ENCODE measurements at regions not wholly inside any gene's neighbourhood (a gene's known extent, or its start where the extent isn't known, plus 50 kb on each side); places are given as distances from the start of the nearest gene placed in this dataset.
"Not testable (repeated sequence)": the region's sequence is repeated elsewhere in the genome, so short reads cannot be mapped to it uniquely, and the experiment has no call there.

DNA sequence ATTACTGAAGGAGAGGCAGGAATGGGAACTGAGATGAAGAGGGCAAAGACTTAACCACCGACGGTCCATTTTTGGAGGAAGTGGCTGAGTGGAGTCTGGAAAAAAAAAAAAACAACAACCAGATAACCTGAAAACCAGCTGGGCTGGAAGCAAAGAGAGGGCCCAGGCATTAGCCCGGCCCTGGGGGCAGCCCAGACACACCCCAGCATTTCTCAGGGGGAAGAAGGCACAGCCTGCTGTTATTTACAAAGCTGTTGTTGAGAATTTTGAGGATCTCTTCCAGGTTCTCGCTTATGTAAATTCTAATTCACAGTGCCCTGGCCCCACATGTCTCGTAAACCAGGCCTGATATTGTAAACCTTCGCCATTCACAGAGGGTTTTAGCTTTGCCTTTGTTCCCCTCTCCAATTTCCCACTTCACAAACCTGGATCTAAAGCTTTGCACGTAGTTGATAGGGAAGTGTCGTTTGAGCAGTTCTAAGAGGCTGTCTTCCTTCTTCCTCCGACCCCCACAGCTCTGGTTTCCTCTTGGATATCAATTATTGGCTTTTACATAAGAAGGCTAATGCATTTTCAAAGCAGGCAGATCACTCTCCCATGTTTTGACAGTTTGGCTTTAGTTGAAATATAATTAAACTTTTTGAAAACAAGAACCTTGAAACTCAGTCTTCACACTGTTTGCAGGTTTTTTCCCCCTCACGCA lies 161.8 kb upstream of the IRF2BP2 start:
- no peak for DNase-seq (ENCODE audit: low read depth, low spot score)
- in situ Hi-C loops (cut with HindIII; ENCODE audit: low pct_unique_long_range_greater_than_20kb, low sequenced_read_pairs): no loop called here

DNA sequence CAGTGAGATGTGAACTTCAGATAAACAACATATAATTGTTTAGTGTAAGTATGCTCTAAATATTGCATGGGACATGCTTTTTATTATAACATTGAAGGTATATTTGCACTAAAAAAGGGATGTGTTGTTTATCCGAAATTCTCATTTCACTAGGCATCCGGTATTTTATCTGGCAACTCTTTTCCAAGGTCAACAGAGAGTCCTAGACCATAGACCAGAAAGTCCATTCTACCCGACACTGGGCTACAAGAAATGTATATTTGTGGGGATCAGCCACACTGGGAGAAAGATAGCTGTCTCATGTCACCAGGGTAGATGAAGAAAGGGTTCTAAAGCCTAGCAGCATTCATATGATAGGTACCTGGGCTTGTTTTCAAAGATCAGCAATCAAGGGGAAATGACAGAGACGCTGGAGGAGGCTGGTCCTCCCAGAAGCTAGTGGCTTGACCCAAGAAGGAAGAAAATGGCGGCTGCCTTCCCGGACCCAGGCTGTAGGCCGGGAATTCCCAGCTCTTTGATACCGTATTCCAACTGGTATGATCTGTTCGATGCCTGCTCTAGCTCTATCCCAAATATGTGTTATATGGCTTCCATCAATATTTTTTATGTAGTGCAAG lies 161.1 kb upstream of the IRF2BP2 start:
- in situ Hi-C loops (cut with HindIII; ENCODE audit: low pct_unique_long_range_greater_than_20kb, low sequenced_read_pairs): no loop called here
- no peak for DNase-seq (ENCODE audit: low read depth, low spot score)

DNA sequence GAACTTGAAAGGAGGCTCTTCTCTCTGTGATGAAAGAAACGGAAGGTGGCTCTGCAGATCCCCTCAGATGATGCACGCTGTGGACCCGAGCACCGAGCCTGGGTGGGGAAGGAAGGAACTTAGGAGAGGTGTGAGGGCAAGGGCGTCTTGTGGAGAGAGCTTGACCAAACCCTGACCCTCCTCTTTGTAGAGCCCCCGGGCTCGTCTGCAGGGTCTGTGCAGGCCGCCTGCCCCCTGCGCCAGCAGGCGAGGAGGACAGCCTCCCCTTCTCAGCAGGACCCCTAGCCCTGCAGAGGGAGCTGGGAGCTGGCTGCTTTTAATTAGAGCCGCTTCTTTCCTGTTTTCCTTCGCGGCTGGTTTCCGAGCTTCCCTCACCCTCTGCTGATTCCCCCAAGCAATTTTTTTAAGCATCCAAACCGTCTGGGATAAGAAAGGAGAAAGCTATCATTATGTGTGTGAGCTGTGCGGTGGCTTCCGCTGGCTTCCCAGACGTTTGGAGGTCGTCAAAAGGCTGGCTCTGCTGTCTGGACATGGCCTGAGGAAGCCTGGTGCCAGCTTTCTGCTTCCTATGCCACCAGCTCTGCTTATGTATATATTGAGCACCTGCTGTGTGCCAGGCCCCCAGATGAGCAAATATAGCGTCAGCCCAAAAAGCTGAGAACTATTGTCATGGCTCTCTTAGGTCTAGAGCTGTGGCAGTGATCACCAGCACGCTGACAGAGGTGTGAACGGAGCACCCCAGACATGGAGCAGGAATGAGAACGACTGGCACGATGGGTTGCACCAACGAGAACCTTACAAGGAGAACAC lies 160.2 kb upstream of the IRF2BP2 start:
- in situ Hi-C loops (cut with HindIII; ENCODE audit: low pct_unique_long_range_greater_than_20kb, low sequenced_read_pairs): no loop called here
- DNase-seq (ENCODE audit: low read depth, low spot score): no peak

DNA sequence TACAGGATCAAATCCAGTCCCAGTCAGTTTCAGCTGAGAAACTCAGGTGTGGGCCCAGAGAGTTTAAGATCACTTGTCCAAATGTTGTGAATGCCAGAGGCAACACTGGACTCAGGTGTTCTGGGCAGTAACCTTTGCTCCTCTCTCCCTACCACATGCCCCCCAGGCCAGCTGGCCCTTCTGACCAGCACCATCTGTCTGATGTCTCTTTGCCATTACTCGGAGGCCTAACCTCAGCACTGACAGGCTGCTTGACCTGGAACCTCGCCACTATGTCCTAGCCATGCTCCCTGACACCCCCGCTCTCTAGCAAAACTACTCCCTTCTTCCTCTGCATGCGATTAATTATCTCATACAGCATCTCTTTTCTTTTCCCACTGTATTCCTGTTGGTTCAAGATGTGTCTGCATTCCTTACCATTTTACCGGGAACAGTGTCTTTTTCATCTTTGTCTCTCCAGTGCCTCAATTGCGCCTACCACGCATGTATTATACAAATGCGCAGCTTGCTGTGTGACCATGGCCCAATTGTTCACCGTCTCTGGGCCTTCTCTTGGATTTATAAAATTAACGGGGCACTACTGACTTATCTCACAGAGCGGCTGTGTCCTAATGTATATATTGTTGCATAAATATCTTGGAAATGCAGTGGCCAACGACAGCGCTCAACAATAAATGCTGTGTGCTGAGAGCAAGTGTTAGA lies 159.5 kb upstream of the IRF2BP2 start:
- in situ Hi-C loops (cut with HindIII; ENCODE audit: low pct_unique_long_range_greater_than_20kb, low sequenced_read_pairs): no loop called here
- no peak for DNase-seq (ENCODE audit: low read depth, low spot score)

DNA sequence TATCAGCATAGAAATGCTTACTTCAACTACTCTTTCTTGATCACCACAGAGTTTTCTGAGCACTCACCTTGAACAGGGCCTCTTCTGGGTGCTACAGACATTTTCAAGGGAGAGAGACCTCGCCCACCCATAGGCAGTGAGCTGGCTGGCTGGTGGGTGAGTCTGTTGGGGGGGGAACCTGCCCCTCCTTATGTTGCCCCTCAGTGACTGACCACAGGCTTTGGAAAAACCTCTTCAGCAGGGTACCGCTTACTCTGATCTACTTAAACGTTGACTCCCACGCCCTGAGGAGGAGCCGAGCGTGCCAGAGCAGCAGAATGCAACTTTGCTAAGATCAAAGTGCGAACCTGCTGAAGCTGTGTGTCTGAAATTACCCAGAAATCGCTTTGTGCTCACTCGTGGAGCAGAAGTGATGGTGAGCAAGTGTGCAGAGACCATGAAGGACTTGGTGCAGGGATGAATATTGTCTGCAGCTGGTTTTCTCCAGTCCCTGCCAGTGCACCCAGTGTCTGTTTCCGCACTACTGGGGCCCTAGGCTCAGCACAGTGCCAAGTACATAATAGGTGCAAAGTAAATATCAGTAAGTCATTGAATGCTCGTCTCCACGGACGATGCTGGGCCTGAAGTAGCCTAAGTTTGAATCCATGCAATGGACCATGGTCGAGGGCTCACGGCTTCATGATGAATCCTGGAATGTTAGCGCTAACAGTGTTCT lies 158.7 kb upstream of the IRF2BP2 start:
- no peak for DNase-seq (ENCODE audit: low read depth, low spot score)
- in situ Hi-C loops (cut with HindIII; ENCODE audit: low pct_unique_long_range_greater_than_20kb, low sequenced_read_pairs): no loop called here

DNA sequence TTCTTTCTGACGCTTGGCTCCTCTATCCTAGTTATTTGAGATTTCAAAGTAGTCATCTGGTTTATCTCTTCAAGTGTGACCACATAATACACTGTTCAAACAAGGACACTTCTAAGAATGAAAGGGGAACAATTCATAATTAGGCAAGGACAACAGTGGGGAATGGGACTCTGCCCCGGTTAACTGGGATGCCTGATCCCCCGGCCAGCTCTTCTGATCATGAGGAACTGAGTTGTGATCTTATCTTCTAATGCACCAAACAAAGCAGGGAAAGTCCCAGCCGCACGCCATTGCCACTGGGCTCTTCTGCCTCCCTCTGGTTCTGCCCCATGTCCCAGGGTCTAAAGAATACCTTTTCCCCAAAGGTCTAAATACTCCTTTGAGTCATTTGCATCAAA lies 158.2 kb upstream of the IRF2BP2 start:
- in situ Hi-C loops (cut with HindIII; ENCODE audit: low pct_unique_long_range_greater_than_20kb, low sequenced_read_pairs): no loop called here
- DNase-seq (ENCODE audit: low read depth, low spot score): no peak

DNA sequence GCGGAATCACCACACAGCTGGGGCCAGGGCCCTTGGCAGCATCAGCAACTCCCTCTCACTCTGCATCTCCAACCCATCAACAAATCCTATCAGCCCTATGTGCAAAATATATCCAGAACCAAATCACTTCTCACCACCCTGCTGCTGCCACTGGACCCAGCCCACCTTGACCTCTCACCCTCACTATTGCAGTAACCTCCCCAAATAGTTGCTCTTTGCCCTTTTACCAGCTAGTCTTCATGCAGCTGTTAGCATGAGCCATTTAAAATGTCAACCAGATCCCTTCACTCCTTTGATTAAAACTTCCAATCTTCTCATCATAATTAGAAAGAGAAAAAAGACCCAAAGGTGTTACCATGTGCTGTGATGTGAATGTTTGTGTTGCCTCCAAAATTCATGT lies 155.7 kb upstream of the IRF2BP2 start:
- in situ Hi-C loops (cut with HindIII; ENCODE audit: low pct_unique_long_range_greater_than_20kb, low sequenced_read_pairs): no loop called here

DNA sequence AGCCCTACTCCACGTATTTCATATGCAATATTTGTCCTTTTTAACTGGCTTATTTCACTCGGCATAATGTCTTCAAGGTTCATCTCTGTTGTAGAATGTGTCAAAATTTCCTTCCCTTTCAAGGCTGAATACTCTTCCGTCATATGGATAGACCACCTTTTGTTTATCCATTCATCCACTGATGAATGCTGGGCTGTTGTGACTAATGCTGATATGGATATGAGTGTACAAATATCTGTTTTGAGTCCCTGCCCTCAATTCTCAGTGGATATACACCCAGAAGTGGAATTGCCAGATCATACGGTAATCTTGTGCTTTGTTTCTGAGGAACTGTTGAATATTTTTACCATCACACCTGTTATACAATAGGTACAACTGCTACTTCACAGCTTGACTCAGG lies 155.2 kb upstream of the IRF2BP2 start:
- no peak for DNase-seq (ENCODE audit: low read depth, low spot score)
- in situ Hi-C loops (cut with HindIII; ENCODE audit: low pct_unique_long_range_greater_than_20kb, low sequenced_read_pairs): no loop called here

More for the DNA sequence above, 155.7 kb upstream of the IRF2BP2 start:
- DNase-seq (ENCODE audit: low read depth, low spot score): no peak

DNA sequence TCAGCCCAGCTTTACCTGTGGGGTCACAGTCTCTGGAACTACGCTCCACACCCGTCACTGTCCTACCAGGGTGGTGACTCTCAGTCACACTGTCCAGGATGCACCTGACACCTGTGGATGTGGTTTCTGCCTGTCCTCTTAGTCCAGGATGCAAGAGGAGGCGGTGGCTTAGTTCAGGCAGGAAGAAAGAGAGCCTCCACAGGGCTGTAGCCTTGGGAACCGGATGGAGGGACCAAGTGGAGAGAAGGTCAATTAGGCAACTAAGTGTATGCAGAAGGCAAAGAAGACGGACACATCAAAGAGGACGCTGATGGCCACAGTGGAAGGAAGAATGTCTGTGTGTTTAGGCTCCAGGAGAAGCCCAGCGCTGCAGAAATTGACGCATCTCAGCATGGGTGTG lies 153.9 kb upstream of the IRF2BP2 start:
- DNase-seq (ENCODE audit: low read depth, low spot score): no peak
- in situ Hi-C loops (cut with HindIII; ENCODE audit: low pct_unique_long_range_greater_than_20kb, low sequenced_read_pairs): no loop called here

DNA sequence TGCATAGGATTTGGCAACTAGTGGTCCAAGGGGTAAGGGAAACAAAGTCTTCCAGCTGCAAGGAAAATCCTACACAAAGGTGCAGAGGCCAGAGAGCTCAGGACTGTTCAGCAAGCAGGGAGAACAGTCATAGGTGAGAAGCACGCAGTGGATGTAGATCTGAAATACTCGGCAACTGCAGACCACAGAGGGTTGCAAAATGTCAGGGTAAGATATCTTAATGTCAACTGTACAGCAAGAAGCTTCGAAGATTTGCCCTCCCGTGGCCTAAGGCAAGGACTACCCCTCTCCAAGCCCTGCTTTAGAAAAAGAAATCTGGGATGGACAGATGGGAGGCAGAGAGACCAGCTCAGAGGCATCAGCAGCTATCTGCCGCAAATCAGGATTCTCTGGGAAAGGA lies 153.4 kb upstream of the IRF2BP2 start:
- in situ Hi-C loops (cut with HindIII; ENCODE audit: low pct_unique_long_range_greater_than_20kb, low sequenced_read_pairs): no loop called here

DNA sequence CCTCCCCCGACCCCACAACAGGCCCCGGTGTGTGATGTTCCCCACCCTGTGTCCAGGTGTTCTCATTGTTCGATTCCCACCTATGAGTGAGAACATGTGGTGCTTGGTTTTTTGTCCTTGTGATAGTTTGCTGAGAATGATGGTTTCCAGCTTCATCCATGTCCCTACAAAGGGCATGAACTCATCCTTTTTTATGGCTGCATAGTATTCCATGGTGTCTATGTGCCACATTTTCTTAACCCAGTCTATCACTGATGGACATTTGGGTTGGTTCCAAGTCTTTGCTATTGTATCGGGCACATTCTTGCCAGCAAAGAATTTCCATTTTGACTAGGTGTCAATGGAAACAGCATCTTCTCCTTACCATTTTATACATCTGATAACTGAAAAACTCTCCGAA lies 152.1 kb upstream of the IRF2BP2 start:
- in situ Hi-C loops (cut with HindIII; ENCODE audit: low pct_unique_long_range_greater_than_20kb, low sequenced_read_pairs); DNase-seq (ENCODE audit: low read depth, low spot score): not testable (repeated sequence)

More for the DNA sequence above, 153.4 kb upstream of the IRF2BP2 start:
- DNase-seq (ENCODE audit: low read depth, low spot score): no peak

DNA sequence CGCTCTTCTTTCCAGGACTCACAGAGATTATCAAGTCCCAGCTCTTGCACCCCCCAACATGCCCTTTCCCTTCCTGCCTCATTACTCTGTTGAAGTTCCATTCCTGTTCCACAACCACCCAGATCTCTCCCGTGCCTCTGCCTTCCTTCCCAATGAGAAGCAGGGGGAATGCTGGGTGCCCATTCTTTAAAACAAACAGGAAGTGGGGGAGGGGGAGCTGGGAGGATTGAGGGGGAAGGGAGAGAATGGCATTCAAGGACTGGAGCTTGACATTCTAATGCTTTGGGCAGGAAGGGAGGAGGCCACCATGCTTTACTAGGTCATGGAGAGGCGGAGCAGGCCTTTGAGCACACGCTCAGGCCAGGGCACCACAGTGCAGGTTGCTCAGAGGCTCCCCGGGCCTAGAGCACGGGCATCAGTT lies 150.3 kb upstream of the IRF2BP2 start:
- in situ Hi-C loops (cut with HindIII; ENCODE audit: low pct_unique_long_range_greater_than_20kb, low sequenced_read_pairs): no loop called here
- no peak for DNase-seq (ENCODE audit: low read depth, low spot score)

DNA sequence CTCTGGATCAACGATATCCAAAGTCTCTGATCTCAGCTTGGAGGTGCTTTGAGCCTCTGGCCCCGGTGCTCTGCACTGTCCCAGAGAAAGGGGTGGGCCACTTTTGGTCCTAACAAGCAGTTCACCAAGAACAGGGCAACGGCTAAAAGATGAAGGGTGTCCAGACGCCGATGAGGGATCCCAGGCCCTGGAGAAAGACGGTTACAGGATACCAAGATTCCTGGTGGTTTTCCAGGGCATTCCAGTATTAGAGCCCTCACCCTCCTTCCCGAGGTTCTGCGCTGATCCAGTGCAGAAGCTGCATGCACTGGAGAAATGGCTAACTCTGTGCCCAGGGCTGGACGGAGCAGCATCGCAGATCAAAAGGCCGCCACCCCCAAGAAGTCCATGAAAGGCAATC lies 149.9 kb upstream of the IRF2BP2 start:
- no peak for DNase-seq (ENCODE audit: low read depth, low spot score)
- in situ Hi-C loops (cut with HindIII; ENCODE audit: low pct_unique_long_range_greater_than_20kb, low sequenced_read_pairs): no loop called here

DNA sequence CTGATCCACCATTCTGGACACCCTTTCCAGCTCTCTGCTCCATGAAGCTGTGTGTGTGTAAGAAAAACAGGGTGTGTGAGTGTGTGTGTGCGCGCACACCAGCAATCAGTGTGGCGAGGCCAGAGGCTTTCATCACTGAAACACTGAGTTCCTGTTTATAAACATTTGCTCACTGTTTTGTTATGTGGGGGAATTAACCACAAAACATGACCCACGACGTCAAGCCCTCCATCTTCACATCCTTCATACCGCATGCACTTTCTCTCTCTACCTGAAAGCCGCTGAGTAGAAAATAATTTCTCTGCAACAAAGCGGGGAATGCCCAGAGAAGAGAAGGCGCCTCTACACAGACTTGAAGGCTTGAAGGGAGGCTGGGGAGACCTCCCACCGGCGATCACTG lies 148.9 kb upstream of the IRF2BP2 start:
- no peak for DNase-seq (ENCODE audit: low read depth, low spot score)
- in situ Hi-C loops (cut with HindIII; ENCODE audit: low pct_unique_long_range_greater_than_20kb, low sequenced_read_pairs): no loop called here

DNA sequence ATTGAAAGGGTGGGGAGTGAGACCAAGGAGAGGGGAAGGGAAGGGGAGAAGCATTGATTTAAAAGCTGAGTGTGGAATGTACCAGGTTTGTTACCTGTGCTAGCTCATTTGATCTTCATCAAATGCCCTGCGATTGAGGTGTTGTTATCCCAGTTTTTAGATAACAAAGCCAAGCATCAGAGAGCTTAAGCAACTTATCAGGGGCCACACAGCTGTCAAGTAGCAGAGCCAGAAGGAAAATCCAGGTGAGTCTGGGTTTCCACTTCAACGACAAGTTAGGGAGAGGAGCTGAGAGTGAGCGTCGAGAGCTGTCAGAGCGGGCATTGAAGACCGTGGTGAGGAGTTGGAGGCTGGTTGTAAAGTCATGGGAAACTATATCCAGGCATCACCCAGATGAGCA lies 146.9 kb upstream of the IRF2BP2 start:
- no peak for DNase-seq (ENCODE audit: low read depth, low spot score)
- in situ Hi-C loops (cut with HindIII; ENCODE audit: low pct_unique_long_range_greater_than_20kb, low sequenced_read_pairs): no loop called here

DNA sequence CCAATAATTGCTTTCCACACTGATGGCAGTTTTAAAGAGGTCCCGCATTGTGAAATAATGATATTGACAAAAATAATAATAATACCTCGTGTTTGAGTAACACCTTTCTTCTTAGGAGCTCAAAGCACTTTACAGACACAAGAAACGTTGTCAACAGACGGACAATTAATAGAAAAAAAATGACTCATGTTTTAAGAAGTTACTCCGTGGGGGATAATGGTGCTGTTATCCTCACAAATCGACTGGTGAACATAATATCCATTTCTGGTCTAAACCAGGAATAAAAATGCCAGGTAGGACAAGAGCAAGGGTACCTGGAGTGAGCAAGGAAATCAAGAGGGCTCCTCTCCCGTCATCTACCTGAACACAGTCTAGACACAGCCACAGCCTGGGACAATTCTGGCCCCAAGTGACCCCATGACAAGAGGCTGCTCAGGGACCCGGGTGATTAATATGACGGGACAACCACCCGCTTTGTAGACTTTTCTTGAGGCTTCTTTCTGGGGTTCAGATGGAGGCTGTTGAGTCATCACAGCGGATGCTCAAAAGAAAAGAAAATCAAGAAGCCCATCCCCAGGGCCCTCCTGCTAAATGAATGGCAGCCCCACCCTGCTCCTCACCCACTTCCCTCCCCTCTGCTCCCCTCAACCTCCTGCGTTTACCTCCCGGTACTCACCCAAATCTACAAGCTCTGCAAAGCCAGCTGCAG lies 146.2 kb upstream of the IRF2BP2 start:
- DNase-seq (ENCODE audit: low read depth, low spot score): no peak

DNA sequence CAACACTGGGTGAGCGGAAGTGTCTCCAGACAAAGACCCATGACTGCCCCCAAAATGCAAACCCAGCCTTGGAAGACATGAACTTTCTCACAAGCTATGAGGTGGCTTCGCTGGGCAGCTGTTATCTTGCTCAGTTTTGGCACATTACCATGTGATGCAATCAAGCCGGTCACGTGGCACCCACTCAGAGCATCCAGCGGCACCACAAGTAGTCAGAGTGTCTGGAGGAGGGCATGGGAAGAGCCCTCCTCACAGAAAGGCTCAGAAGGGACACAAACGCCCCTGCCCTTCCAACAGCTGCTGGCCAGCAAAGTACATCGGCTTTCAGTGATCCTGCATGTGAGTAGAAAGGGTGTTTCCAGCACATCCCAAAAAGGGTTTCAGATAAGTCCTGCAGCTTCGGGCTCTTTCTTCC lies 145.5 kb upstream of the IRF2BP2 start:
- peak; percentile 43 for DNase-seq (ENCODE audit: low read depth, low spot score)
- in situ Hi-C loops (cut with HindIII; ENCODE audit: low pct_unique_long_range_greater_than_20kb, low sequenced_read_pairs): no loop called here

More for the DNA sequence above, 146.2 kb upstream of the IRF2BP2 start:
- in situ Hi-C loops (cut with HindIII; ENCODE audit: low pct_unique_long_range_greater_than_20kb, low sequenced_read_pairs): no loop called here
